ENCODE measurements at regions not wholly inside any gene's neighbourhood (a gene's known extent, or its start where the extent isn't known, plus 50 kb on each side); places are given as distances from the start of the nearest gene placed in this dataset.

DNA sequence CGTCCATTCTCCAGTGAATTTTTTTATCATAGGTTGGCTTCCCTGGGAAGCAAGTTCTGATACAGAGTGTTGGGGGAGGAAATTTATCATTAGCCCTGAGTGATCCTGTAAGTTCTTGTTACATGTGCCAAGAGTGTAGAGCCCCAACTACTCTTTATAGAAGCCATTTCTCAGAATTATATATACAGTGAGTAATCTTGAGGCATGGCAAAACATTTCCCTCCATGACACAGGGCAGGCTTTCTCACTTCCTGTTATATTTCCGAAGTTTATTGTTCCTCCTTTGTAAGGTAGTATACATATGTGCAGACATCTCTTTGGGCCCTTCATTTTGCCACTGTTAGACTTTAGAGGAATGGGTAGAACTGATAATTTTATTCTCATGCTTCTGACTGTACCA, 484.7 kb upstream of the NRXN1 start:
- Histone ChIP-seq H3K4me3 (ENCODE audit: low read depth, low read length) (no peak overlapping the region), H3K27me3 (ENCODE audit: control insufficient read depth, insufficient read depth, low read length) (no peaks in the 10 kb centered on the region), H3K27ac (ENCODE audit: low read depth, low read length) (no peak overlapping the region)

GRCh38 chr2:51511002-51511401, 479.1 kb upstream of the NRXN1 start:
- no peaks in the 10 kb centered on the region for H3K27me3 ChIP-seq (ENCODE audit: control insufficient read depth, insufficient read depth, low read length)
- H3K9me3 ChIP-seq (ENCODE audit: control insufficient read depth, insufficient read depth, low read length) = no peaks in the 10 kb centered on the region
- no peak for DNase-seq (ENCODE audit: low read depth in 4 of 6, low spot score in 6 of 6)
- H3K4me3 ChIP-seq (ENCODE audit: low read depth, low read length) = no peak overlapping the region
- H3K27ac ChIP-seq (ENCODE audit: low read depth, low read length) = no peak overlapping the region
- WGBS (ENCODE audit: insufficient coverage) = 77% methylated on average over 4 of the region's 4 CpGs
- H3K36me3 ChIP-seq (ENCODE audit: control insufficient read depth, insufficient read depth, low read length) = no peaks in the 10 kb centered on the region
- no peaks in the 10 kb centered on the region for H3K4me1 ChIP-seq (ENCODE audit: control insufficient read depth, insufficient read depth, low read length)

More for the DNA sequence above, 484.7 kb upstream of the NRXN1 start:
- Histone ChIP-seq H3K9me3 (ENCODE audit: control insufficient read depth, insufficient read depth, low read length) (no peaks in the 10 kb centered on the region), H3K4me1 (ENCODE audit: control insufficient read depth, insufficient read depth, low read length) (no peaks in the 10 kb centered on the region), H3K36me3 (ENCODE audit: control insufficient read depth, insufficient read depth, low read length) (no peaks in the 10 kb centered on the region)
- 100% methylated on average over 1 of the region's 2 CpGs for WGBS (ENCODE audit: insufficient coverage)
- no peak for DNase-seq (ENCODE audit: low read depth in 4 of 6, low spot score in 6 of 6)

DNA sequence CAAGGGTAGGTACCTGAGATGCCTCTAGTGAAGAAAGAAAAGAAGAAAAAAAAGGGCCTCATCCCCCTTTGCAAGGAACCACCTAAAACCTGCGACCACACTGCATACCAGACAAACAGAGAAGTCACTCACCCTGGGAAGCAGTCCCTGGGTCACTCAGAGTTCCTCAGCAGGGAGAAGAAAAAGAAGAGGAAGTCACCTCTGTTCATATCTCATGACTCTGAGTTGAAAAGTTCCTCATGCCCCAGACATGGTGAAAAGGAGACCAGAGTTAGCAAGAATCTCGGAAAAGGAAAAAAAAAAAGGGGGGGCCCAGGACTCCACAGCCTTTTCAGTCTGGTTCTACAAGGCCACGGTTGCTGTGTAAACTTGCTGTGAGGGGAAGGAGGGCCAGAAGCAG, 478.4 kb upstream of the NRXN1 start:
- DNase-seq (ENCODE audit: low read depth in 4 of 6, low spot score in 6 of 6) = no peak
- WGBS (ENCODE audit: insufficient coverage) = 100% methylated on average over 2 of the region's 3 CpGs
- Histone ChIP-seq H3K9me3 (ENCODE audit: control insufficient read depth, insufficient read depth, low read length) (no peaks in the 10 kb centered on the region), H3K4me1 (ENCODE audit: control insufficient read depth, insufficient read depth, low read length) (no peaks in the 10 kb centered on the region), H3K4me3 (ENCODE audit: low read depth, low read length) (no peak overlapping the region), H3K27ac (ENCODE audit: low read depth, low read length) (no peak overlapping the region), H3K36me3 (ENCODE audit: control insufficient read depth, insufficient read depth, low read length) (no peaks in the 10 kb centered on the region), H3K27me3 (ENCODE audit: control insufficient read depth, insufficient read depth, low read length) (no peaks in the 10 kb centered on the region)

DNA sequence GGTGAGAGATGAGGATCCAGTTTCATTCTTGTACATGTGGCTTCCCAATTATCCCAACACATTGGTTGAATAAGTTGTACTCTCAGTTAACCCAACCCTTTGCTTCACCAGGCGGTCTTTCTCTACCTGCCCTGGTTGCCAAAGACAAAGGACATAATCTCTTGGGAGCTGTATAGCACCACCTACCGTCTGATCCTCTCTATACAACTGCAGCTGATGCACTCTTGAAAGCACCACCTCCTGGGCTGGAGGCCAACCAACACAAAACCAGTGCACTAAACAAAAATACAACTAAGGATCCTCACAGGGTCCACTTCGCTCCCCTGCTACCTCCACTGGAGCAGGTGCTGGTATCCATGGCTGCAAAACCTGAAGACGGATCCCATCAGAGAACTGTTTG, 473.6 kb upstream of the NRXN1 start:
- whole genome bisulfite sequencing (ENCODE audit: insufficient coverage) = 85% methylated on average over 4 of the region's 4 CpGs
- H3K4me3 ChIP-seq (ENCODE audit: low read depth, low read length) = no peak overlapping the region
- no peaks in the 10 kb centered on the region for H3K36me3 ChIP-seq (ENCODE audit: control insufficient read depth, insufficient read depth, low read length)
- DNase-seq (ENCODE audit: low read depth in 4 of 6, low spot score in 6 of 6) = no peak
- no peak overlapping the region for H3K27ac ChIP-seq (ENCODE audit: low read depth, low read length)
- H3K4me1 ChIP-seq (ENCODE audit: control insufficient read depth, insufficient read depth, low read length) = no peaks in the 10 kb centered on the region
- H3K9me3 ChIP-seq (ENCODE audit: control insufficient read depth, insufficient read depth, low read length) = no peaks in the 10 kb centered on the region
- no peaks in the 10 kb centered on the region for H3K27me3 ChIP-seq (ENCODE audit: control insufficient read depth, insufficient read depth, low read length)

- DNase-seq (ENCODE audit: low read depth in 4 of 6, low spot score in 6 of 6) = peak in 1 of 6 donors; percentile 31
- H3K9me3 ChIP-seq (ENCODE audit: control insufficient read depth, insufficient read depth, low read length) = no peaks in the 10 kb centered on the region
- no peaks in the 10 kb centered on the region for H3K27me3 ChIP-seq (ENCODE audit: control insufficient read depth, insufficient read depth, low read length)
- H3K36me3 ChIP-seq (ENCODE audit: control insufficient read depth, insufficient read depth, low read length) = no peaks in the 10 kb centered on the region
- H3K4me1 ChIP-seq (ENCODE audit: control insufficient read depth, insufficient read depth, low read length) = no peaks in the 10 kb centered on the region
- WGBS (ENCODE audit: insufficient coverage) = 78% methylated on average over 3 of the region's 3 CpGs
- H3K27ac ChIP-seq (ENCODE audit: low read depth, low read length) = no peak overlapping the region
- H3K4me3 ChIP-seq (ENCODE audit: low read depth, low read length) = no peak overlapping the region
Observed at GRCh38 chr2:51490576-51491234, 458.8 kb upstream of the NRXN1 start.

DNA sequence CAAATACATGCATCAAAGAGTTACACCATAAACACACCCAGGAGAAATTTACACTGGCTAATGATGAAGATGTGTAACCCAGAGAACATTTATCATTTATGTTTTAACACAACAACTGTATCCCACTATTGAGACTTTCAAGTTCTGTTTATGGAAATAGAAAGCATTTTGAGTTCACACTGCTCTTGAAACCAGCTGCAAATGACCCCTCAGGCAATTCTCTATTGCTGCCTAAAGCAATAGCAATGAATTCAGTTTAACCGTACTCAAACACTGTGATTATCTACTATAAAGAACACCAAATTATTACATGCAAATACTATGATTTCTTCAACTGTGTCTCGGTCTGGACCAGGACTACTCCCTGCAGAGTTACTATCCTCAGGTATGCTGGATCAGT, 452.7 kb upstream of the NRXN1 start:
- Histone ChIP-seq H3K36me3 (ENCODE audit: control insufficient read depth, insufficient read depth, low read length) (no peaks in the 10 kb centered on the region), H3K4me3 (ENCODE audit: low read depth, low read length) (no peak overlapping the region), H3K4me1 (ENCODE audit: control insufficient read depth, insufficient read depth, low read length) (no peaks in the 10 kb centered on the region), H3K27ac (ENCODE audit: low read depth, low read length) (no peak overlapping the region), H3K27me3 (ENCODE audit: control insufficient read depth, insufficient read depth, low read length) (no peaks in the 10 kb centered on the region), H3K9me3 (ENCODE audit: control insufficient read depth, insufficient read depth, low read length) (no peaks in the 10 kb centered on the region)
- DNase-seq (ENCODE audit: low read depth in 4 of 6, low spot score in 6 of 6) = peak in 1 of 6 donors; percentile 57
- WGBS (ENCODE audit: insufficient coverage) = 78% methylated on average over 2 of the region's 2 CpGs

DNA sequence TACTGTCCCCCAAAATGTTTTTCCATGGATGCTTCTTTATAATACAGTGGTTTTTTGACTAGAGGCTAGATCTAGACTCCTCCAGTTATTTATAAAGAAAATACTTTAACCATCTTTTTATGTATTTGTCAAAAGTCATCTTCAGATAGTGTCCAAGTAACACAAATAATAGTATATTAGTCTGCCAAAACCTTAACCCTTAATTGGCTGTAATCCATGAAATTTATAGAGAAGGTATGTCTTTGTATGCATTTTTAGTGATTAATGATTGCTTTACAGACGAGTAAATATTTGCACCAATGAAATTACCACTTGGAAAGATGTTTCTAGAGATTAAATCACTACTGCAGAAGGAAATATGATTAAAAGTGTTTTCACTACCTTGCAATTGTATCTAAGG, 451.8 kb upstream of the NRXN1 start:
- H3K9me3 ChIP-seq (ENCODE audit: control insufficient read depth, insufficient read depth, low read length) = no peaks in the 10 kb centered on the region
- no peak for DNase-seq (ENCODE audit: low read depth in 4 of 6, low spot score in 6 of 6)
- H3K36me3 ChIP-seq (ENCODE audit: control insufficient read depth, insufficient read depth, low read length) = no peaks in the 10 kb centered on the region
- no CpG with 5 or more reads among the region's 1 CpG for WGBS (ENCODE audit: insufficient coverage)
- H3K27ac ChIP-seq (ENCODE audit: low read depth, low read length) = no peak overlapping the region
- H3K27me3 ChIP-seq (ENCODE audit: control insufficient read depth, insufficient read depth, low read length) = no peaks in the 10 kb centered on the region
- no peaks in the 10 kb centered on the region for H3K4me1 ChIP-seq (ENCODE audit: control insufficient read depth, insufficient read depth, low read length)
- no peak overlapping the region for H3K4me3 ChIP-seq (ENCODE audit: low read depth, low read length)

GRCh38 chr2:51472783-51473182, 440.9 kb upstream of the NRXN1 start:
- no peaks in the 10 kb centered on the region for H3K4me1 ChIP-seq (ENCODE audit: control insufficient read depth, insufficient read depth, low read length)
- no peak for DNase-seq (ENCODE audit: low read depth in 4 of 6, low spot score in 6 of 6)
- H3K27me3 ChIP-seq (ENCODE audit: control insufficient read depth, insufficient read depth, low read length) = no peaks in the 10 kb centered on the region
- no peaks in the 10 kb centered on the region for H3K9me3 ChIP-seq (ENCODE audit: control insufficient read depth, insufficient read depth, low read length)
- H3K36me3 ChIP-seq (ENCODE audit: control insufficient read depth, insufficient read depth, low read length) = no peaks in the 10 kb centered on the region
- WGBS (ENCODE audit: insufficient coverage) = 84% methylated on average over 5 of the region's 7 CpGs
- H3K4me3 ChIP-seq (ENCODE audit: low read depth, low read length) = no peak overlapping the region
- H3K27ac ChIP-seq (ENCODE audit: low read depth, low read length) = no peak overlapping the region

DNA sequence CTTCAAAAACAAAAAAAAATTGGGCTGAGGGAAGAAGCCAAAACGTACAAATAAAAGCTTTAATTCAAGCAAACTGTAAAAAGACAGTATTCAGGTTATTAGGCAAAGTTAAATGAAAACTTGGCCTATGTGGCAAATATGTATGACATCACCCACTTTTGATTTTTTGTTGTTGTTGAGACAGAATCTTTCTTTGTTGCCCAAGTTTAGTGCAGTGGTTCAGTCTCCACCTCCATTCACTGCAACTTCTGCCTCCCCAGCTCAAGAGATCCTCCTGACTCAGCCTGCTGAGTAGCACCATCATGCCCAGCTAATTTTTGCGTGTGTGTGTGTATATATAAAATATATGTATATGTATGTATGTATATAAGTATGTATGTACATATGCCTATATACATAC, 440.4 kb upstream of the NRXN1 start:
- no peak for DNase-seq (ENCODE audit: low read depth in 4 of 6, low spot score in 6 of 6)
- no peaks in the 10 kb centered on the region for H3K27me3 ChIP-seq (ENCODE audit: control insufficient read depth, insufficient read depth, low read length)
- H3K9me3 ChIP-seq (ENCODE audit: control insufficient read depth, insufficient read depth, low read length) = no peaks in the 10 kb centered on the region
- H3K36me3 ChIP-seq (ENCODE audit: control insufficient read depth, insufficient read depth, low read length) = no peaks in the 10 kb centered on the region
- WGBS (ENCODE audit: insufficient coverage) = 100% methylated on average over 1 of the region's 2 CpGs
- no peak overlapping the region for H3K4me3 ChIP-seq (ENCODE audit: low read depth, low read length)
- no peaks in the 10 kb centered on the region for H3K4me1 ChIP-seq (ENCODE audit: control insufficient read depth, insufficient read depth, low read length)
- no peak overlapping the region for H3K27ac ChIP-seq (ENCODE audit: low read depth, low read length)

GRCh38 chr2:51469102-51469501, 437.2 kb upstream of the NRXN1 start:
- H3K27me3 ChIP-seq (ENCODE audit: control insufficient read depth, insufficient read depth, low read length) = no peaks in the 10 kb centered on the region
- no peaks in the 10 kb centered on the region for H3K9me3 ChIP-seq (ENCODE audit: control insufficient read depth, insufficient read depth, low read length)
- DNase-seq (ENCODE audit: low read depth in 4 of 6, low spot score in 6 of 6) = no peak
- H3K36me3 ChIP-seq (ENCODE audit: control insufficient read depth, insufficient read depth, low read length) = no peaks in the 10 kb centered on the region
- WGBS (ENCODE audit: insufficient coverage) = no CpG with 5 or more reads among the region's 4 CpGs
- H3K4me1 ChIP-seq (ENCODE audit: control insufficient read depth, insufficient read depth, low read length) = no peaks in the 10 kb centered on the region
- H3K4me3 ChIP-seq (ENCODE audit: low read depth, low read length) = no peak overlapping the region
- no peak overlapping the region for H3K27ac ChIP-seq (ENCODE audit: low read depth, low read length)
